ENCODE measurements at regions not wholly inside any gene's neighbourhood (a gene's known extent, or its start where the extent isn't known, plus 50 kb on each side); places are given as distances from the start of the nearest gene placed in this dataset.

DNA sequence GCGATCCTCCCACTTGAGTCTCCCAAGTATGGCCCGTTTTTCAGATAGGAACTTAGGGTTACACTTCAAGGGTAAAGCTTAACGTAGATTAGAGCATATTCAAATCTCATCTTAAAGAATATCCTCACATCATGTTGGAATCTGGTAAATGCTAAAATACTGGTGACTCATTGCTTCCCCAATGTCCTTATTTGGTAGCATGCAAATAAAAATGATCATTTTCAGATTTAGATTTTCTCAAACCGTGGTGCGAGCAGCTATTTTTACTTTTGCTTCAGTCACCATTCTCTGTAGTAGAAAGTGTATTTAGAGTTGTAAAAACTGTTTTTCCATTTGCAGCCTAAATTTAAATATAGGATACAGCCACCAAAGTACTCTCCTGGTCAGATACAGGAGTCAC lies 101.5 kb upstream of the MAML3 start:
- Histone ChIP-seq H3K27me3 (ENCODE audit: control insufficient read depth, insufficient read depth, low read length) (no peaks in the 10 kb centered on the region), H3K4me3 (replicated peaks in 1 of 4; ENCODE audit: control extremely low read depth in 1 of 4, insufficient read depth in 1 of 4, low read depth in 3 of 4, low read length in 4 of 4) (no peak overlapping the region), H3K9ac (ENCODE audit: insufficient read depth, low read length) (no peak overlapping the region), H3K9me3 (ENCODE audit: control insufficient read depth, insufficient read depth, low read depth, low read length) (no peaks in the 10 kb centered on the region), H3K27ac (ENCODE audit: insufficient read depth, low read length) (peak overlapping the region; percentile 37), H3K4me2 (ENCODE audit: extremely low read depth, insufficient read depth, low read length) (no peak overlapping the region), H4K20me1 (ENCODE audit: control insufficient read depth, extremely low read depth, insufficient read depth, low read length) (no peaks in the 10 kb centered on the region), H2AFZ (ENCODE audit: low read length) (no peak overlapping the region), H3K4me1 (ENCODE audit: control insufficient read depth, extremely low read depth, insufficient read depth, low read length) (peaks cover 26% of the 10 kb centered on the region), H3K36me3 (ENCODE audit: control insufficient read depth, insufficient read depth, low read length) (no peaks in the 10 kb centered on the region), H3K79me2 (ENCODE audit: control insufficient read depth, insufficient read depth, low read length) (no peaks in the 10 kb centered on the region)
- DNase-seq (ENCODE audit: low read depth in 2 of 2), result peak; percentile 57 to 64
- TF ChIP-seq EZH2 (IDR thresholded peaks at IDR 0.05; ENCODE audit: low read length, missing control alignments), result no peak
- TF ChIP-seq, protein P1, sequence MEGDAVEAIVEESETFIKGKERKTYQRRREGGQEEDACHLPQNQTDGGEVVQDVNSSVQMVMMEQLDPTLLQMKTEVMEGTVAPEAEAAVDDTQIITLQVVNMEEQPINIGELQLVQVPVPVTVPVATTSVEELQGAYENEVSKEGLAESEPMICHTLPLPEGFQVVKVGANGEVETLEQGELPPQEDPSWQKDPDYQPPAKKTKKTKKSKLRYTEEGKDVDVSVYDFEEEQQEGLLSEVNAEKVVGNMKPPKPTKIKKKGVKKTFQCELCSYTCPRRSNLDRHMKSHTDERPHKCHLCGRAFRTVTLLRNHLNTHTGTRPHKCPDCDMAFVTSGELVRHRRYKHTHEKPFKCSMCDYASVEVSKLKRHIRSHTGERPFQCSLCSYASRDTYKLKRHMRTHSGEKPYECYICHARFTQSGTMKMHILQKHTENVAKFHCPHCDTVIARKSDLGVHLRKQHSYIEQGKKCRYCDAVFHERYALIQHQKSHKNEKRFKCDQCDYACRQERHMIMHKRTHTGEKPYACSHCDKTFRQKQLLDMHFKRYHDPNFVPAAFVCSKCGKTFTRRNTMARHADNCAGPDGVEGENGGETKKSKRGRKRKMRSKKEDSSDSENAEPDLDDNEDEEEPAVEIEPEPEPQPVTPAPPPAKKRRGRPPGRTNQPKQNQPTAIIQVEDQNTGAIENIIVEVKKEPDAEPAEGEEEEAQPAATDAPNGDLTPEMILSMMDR (conservative IDR thresholded peaks at IDR 0.05 in 1 of 2, IDR thresholded peaks at IDR 0.05 in 1 of 2; ENCODE audit: low read depth in 1 of 2, low read length in 2 of 2), result no peak

DNA sequence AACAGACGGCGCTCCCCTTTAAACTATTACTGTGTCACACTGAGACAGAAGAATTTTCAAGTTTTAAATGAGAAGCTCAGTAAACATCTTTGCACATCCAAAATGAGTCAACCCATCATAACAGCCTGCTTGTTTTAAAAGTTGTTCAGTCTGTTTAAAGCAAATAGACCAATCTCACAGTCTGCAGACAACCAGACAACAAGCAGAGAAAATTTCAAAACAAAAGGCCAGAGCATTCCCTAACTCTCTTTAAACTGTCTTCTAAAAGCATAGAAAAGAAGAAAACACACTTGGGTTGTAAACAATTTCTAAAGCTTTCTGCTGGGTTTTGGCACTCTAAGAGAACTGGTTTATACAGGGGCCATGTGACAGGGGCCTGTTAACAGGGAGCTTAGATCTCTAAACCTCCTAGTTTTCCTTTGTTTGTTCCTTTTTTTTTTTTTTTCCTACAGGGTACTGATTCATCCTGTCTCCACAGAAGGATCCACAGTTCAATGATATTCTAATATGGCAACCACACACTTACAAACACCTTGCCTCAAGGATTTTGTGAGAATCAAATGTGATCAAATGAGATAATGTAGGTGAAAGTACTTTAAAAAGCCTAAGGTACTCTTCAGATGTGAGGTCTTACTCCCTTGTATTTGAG lies 100.8 kb upstream of the MAML3 start:
- H3K4me1 ChIP-seq (ENCODE audit: control insufficient read depth, extremely low read depth, insufficient read depth, low read length), result peaks cover 21% of the 10 kb centered on the region
- H3K4me3 ChIP-seq (replicated peaks in 1 of 4; ENCODE audit: control extremely low read depth in 1 of 4, insufficient read depth in 1 of 4, low read depth in 3 of 4, low read length in 4 of 4), result no peak overlapping the region
- no peaks in the 10 kb centered on the region for H3K27me3 ChIP-seq (ENCODE audit: control insufficient read depth, insufficient read depth, low read length)
- no peaks in the 10 kb centered on the region for H3K36me3 ChIP-seq (ENCODE audit: control insufficient read depth, insufficient read depth, low read length)
- peak in 1 of 2 donors; percentile 35 for DNase-seq (ENCODE audit: low read depth in 2 of 2)
- H4K20me1 ChIP-seq (ENCODE audit: control insufficient read depth, extremely low read depth, insufficient read depth, low read length), result no peaks in the 10 kb centered on the region
- no peak overlapping the region for H2AFZ ChIP-seq (ENCODE audit: low read length)
- H3K27ac ChIP-seq (ENCODE audit: insufficient read depth, low read length), result no peak overlapping the region
- no peak overlapping the region for H3K9ac ChIP-seq (ENCODE audit: insufficient read depth, low read length)
- no peaks in the 10 kb centered on the region for H3K79me2 ChIP-seq (ENCODE audit: control insufficient read depth, insufficient read depth, low read length)
- TF ChIP-seq EZH2 (IDR thresholded peaks at IDR 0.05; ENCODE audit: low read length, missing control alignments), result no peak
- TF ChIP-seq, protein P1 (conservative IDR thresholded peaks at IDR 0.05 in 1 of 2, IDR thresholded peaks at IDR 0.05 in 1 of 2; ENCODE audit: low read depth in 1 of 2, low read length in 2 of 2), result no peak
- H3K9me3 ChIP-seq (ENCODE audit: control insufficient read depth, insufficient read depth, low read depth, low read length), result no peaks in the 10 kb centered on the region
- H3K4me2 ChIP-seq (ENCODE audit: extremely low read depth, insufficient read depth, low read length), result no peak overlapping the region

DNA sequence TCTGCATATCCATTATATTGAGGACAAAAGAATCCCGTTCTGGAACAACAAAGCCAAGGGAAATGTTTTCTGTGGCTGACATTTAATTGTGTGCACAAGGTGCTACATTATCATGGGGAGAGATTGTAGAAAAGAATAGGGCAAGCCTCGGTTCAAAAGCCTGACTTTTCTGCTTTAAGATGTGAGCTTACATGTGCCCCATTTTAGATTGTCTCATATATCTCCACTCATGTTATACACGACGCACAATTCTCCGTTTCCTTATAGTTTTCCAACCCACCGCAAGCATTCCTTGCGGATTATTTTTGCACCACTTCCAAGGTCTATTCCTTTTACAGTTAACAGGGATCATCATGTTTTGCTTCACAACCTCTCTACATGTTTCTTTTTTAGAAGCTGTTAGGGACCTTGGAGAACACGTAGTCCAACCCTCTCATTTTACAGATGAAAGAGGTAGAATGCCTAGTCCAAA lies 99.6 kb upstream of the MAML3 start:
- Histone ChIP-seq H3K4me3 (replicated peaks in 1 of 4; ENCODE audit: control extremely low read depth in 1 of 4, insufficient read depth in 1 of 4, low read depth in 3 of 4, low read length in 4 of 4) (no peak overlapping the region), H3K79me2 (ENCODE audit: control insufficient read depth, insufficient read depth, low read length) (no peaks in the 10 kb centered on the region), H3K27me3 (ENCODE audit: control insufficient read depth, insufficient read depth, low read length) (no peaks in the 10 kb centered on the region), H4K20me1 (ENCODE audit: control insufficient read depth, extremely low read depth, insufficient read depth, low read length) (no peaks in the 10 kb centered on the region), H3K27ac (ENCODE audit: insufficient read depth, low read length) (no peak overlapping the region), H3K9ac (ENCODE audit: insufficient read depth, low read length) (no peak overlapping the region), H3K4me2 (ENCODE audit: extremely low read depth, insufficient read depth, low read length) (no peak overlapping the region), H3K36me3 (ENCODE audit: control insufficient read depth, insufficient read depth, low read length) (no peaks in the 10 kb centered on the region), H3K4me1 (ENCODE audit: control insufficient read depth, extremely low read depth, insufficient read depth, low read length) (peaks cover 21% of the 10 kb centered on the region), H3K9me3 (ENCODE audit: control insufficient read depth, insufficient read depth, low read depth, low read length) (no peaks in the 10 kb centered on the region), H2AFZ (ENCODE audit: low read length) (no peak overlapping the region)
- no peak for DNase-seq (ENCODE audit: low read depth in 2 of 2)
- no peak for TF ChIP-seq EZH2 (IDR thresholded peaks at IDR 0.05; ENCODE audit: low read length, missing control alignments)
- TF ChIP-seq, protein P1 (conservative IDR thresholded peaks at IDR 0.05 in 1 of 2, IDR thresholded peaks at IDR 0.05 in 1 of 2; ENCODE audit: low read depth in 1 of 2, low read length in 2 of 2), result no peak

Measured in fibroblast of lung (primary cell).